ENCODE measurements at regions not wholly inside any gene's neighbourhood (a gene's known extent, or its start where the extent isn't known, plus 50 kb on each side); places are given as distances from the start of the nearest gene placed in this dataset.

DNA sequence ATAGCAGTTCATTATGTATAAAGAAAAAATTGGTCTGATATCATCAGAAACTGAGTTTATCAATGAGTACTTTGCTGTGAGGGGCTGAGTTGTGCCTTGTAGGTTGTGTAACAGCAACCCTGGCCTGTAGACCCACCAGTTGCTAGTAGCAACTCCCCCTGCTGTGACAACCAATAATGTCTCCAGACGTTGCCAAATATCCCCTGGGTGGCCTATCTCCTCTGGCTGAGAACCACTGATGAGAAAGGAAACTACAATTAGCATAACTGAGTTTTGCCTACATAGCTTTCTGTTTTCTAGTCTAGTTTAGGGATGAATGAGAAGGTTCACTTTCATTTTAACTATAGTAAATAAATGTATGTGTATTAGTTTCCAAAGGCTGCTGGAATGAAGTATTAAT, 234.1 kb downstream of the CPE start:
- intact Hi-C loops (cut with DNase I): no loop called here
- no peak overlapping the region for H3K4me3 ChIP-seq (ENCODE audit: low read length in 3 of 3)
- no peak for FAIRE-seq

DNA sequence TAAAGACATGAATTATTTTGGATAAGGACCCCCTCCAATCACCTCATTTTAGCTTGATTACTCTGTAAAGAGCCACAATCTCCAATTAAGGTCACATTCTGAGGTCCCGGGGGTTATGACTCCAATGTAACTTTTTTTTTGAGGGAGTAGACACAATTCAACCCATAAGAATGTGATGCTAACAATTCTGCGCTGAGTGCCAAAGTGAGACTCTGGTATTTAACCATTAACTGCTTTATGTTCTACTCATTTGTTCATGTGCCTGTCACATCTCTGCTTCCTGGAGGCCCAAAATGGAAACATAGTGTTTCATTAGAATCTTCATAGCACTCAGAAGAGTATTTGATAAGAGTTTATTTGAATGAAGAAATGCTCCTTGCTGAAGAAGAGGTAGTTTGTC, 234.8 kb downstream of the CPE start:
- no peaks in the 10 kb centered on the region for H3K9me3 ChIP-seq (ENCODE audit: control insufficient read depth in 2 of 3, insufficient read depth in 1 of 3, low read length in 3 of 3)
- no peak overlapping the region for H3K27ac ChIP-seq (ENCODE audit: low read depth in 2 of 2, low read length in 2 of 2)
- intact Hi-C loops (cut with DNase I): no loop called here
- H3K9ac ChIP-seq (ENCODE audit: low read length in 3 of 3): no peak overlapping the region
- FAIRE-seq (no peak), DNase-seq (no peak)
- no peaks in the 10 kb centered on the region for H3K4me1 ChIP-seq (ENCODE audit: control insufficient read depth in 2 of 3, insufficient read depth in 2 of 3, low read depth in 1 of 3, low read length in 3 of 3)
- no peaks in the 10 kb centered on the region for H3K27me3 ChIP-seq (ENCODE audit: control insufficient read depth, insufficient read depth, low read length)
- H3K36me3 ChIP-seq (ENCODE audit: control insufficient read depth in 2 of 3, insufficient read depth in 3 of 3, low read length in 3 of 3): no peaks in the 10 kb centered on the region
- no peak overlapping the region for H3K4me3 ChIP-seq (ENCODE audit: low read length in 3 of 3)
- TF ChIP-seq, protein P1, sequence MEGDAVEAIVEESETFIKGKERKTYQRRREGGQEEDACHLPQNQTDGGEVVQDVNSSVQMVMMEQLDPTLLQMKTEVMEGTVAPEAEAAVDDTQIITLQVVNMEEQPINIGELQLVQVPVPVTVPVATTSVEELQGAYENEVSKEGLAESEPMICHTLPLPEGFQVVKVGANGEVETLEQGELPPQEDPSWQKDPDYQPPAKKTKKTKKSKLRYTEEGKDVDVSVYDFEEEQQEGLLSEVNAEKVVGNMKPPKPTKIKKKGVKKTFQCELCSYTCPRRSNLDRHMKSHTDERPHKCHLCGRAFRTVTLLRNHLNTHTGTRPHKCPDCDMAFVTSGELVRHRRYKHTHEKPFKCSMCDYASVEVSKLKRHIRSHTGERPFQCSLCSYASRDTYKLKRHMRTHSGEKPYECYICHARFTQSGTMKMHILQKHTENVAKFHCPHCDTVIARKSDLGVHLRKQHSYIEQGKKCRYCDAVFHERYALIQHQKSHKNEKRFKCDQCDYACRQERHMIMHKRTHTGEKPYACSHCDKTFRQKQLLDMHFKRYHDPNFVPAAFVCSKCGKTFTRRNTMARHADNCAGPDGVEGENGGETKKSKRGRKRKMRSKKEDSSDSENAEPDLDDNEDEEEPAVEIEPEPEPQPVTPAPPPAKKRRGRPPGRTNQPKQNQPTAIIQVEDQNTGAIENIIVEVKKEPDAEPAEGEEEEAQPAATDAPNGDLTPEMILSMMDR (IDR thresholded peaks at IDR 0.05; ENCODE audit: borderline replicate concordance, extremely low read depth, insufficient read depth): no peak

More for the DNA sequence above, 234.1 kb downstream of the CPE start:
- Histone ChIP-seq H3K27me3 (ENCODE audit: control insufficient read depth, insufficient read depth, low read length) (no peaks in the 10 kb centered on the region), H3K4me1 (ENCODE audit: control insufficient read depth in 2 of 3, insufficient read depth in 2 of 3, low read depth in 1 of 3, low read length in 3 of 3) (no peaks in the 10 kb centered on the region), H3K36me3 (ENCODE audit: control insufficient read depth in 2 of 3, insufficient read depth in 3 of 3, low read length in 3 of 3) (no peaks in the 10 kb centered on the region), H3K9me3 (ENCODE audit: control insufficient read depth in 2 of 3, insufficient read depth in 1 of 3, low read length in 3 of 3) (no peaks in the 10 kb centered on the region), H3K27ac (ENCODE audit: low read depth in 2 of 2, low read length in 2 of 2) (no peak overlapping the region), H3K9ac (ENCODE audit: low read length in 3 of 3) (no peak overlapping the region)
- TF ChIP-seq, protein P1 (IDR thresholded peaks at IDR 0.05; ENCODE audit: borderline replicate concordance, extremely low read depth, insufficient read depth): no peak
- DNase-seq: no peak

DNA sequence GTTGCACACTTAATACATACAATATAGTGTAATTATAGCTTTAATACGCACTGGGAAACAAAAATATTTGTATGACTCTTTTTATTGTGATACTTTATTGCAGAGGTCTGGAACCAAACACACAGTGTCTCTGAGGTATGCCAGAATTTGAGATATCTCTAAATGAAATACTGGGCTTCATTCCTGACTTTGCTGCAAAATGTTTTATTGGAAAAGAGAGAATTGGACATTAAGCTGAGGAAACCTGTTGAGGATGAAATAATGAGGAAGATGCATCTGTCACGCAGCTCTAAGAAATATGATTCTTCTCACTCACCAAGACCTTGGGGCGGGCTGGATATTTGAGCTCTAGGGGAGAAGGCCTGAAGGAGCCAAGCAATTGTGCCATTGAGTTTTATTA, 242.1 kb downstream of the CPE start:
- intact Hi-C loops (cut with DNase I): no loop called here
- Histone ChIP-seq H3K4me3 (ENCODE audit: low read length in 3 of 3) (no peak overlapping the region), H3K27ac (ENCODE audit: low read depth in 2 of 2, low read length in 2 of 2) (no peak overlapping the region), H3K9me3 (ENCODE audit: control insufficient read depth in 2 of 3, insufficient read depth in 1 of 3, low read length in 3 of 3) (peaks cover 0 to 3% (median 0%) of the 10 kb centered on the region in 3 donors), H3K9ac (ENCODE audit: low read length in 3 of 3) (no peak overlapping the region), H3K27me3 (ENCODE audit: control insufficient read depth, insufficient read depth, low read length) (no peaks in the 10 kb centered on the region), H3K36me3 (ENCODE audit: control insufficient read depth in 2 of 3, insufficient read depth in 3 of 3, low read length in 3 of 3) (no peaks in the 10 kb centered on the region), H3K4me1 (ENCODE audit: control insufficient read depth in 2 of 3, insufficient read depth in 2 of 3, low read depth in 1 of 3, low read length in 3 of 3) (no peaks in the 10 kb centered on the region)
- DNase-seq (no peak), FAIRE-seq (no peak)
- TF ChIP-seq, protein P1 (IDR thresholded peaks at IDR 0.05; ENCODE audit: borderline replicate concordance, extremely low read depth, insufficient read depth): no peak

DNA sequence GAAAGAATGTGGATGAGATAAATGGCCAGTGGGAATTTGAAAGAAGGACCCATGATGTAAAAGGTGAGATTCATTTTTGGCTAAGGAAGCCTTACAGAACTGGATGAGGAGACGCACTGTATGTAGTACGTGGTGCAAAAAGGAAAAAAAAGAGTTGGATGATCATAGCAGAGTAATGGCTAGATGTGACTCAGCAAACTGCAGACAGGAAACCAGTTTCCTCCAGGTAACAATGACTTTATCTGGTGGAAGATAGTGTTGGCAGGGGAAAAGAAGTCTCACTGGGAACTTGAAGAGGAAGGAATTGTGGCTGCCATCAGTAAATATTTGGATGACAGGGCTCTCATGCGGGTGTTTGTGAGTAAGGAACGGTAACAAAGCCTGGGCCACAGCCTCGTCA, 243.2 kb downstream of the CPE start:
- Histone ChIP-seq H3K36me3 (ENCODE audit: control insufficient read depth in 2 of 3, insufficient read depth in 3 of 3, low read length in 3 of 3) (no peaks in the 10 kb centered on the region), H3K9ac (ENCODE audit: low read length in 3 of 3) (no peak overlapping the region), H3K9me3 (ENCODE audit: control insufficient read depth in 2 of 3, insufficient read depth in 1 of 3, low read length in 3 of 3) (peaks cover 0 to 3% (median 0%) of the 10 kb centered on the region in 3 donors), H3K27me3 (ENCODE audit: control insufficient read depth, insufficient read depth, low read length) (no peaks in the 10 kb centered on the region), H3K4me1 (ENCODE audit: control insufficient read depth in 2 of 3, insufficient read depth in 2 of 3, low read depth in 1 of 3, low read length in 3 of 3) (no peaks in the 10 kb centered on the region), H3K4me3 (ENCODE audit: low read length in 3 of 3) (no peak overlapping the region), H3K27ac (ENCODE audit: low read depth in 2 of 2, low read length in 2 of 2) (no peak overlapping the region)
- DNase-seq: no peak
- TF ChIP-seq, protein P1 (IDR thresholded peaks at IDR 0.05; ENCODE audit: borderline replicate concordance, extremely low read depth, insufficient read depth): no peak
- intact Hi-C loops (cut with DNase I): no loop called here
- no peak for FAIRE-seq

Measured in kidney (tissue), 13 donors.